Peyer's patch (tissue), 4 donors: ENCODE measurements at regions not wholly inside any gene's neighbourhood (a gene's known extent, or its start where the extent isn't known, plus 50 kb on each side); places are given as distances from the start of the nearest gene placed in this dataset.

Experiments
- DNase-seq, 3 donors: peaks; one replicate each; pipeline ENCODE4 v3.0.0-alpha.2; 2017 to 2019
- H3K27ac ChIP-seq, 4 donors: fragments of 200-600 bp; sonication (generic); one replicate each; pipeline ENCODE4 v1.5.1; 2016 to 2019
- H3K27me3 ChIP-seq, 2 donors: fragments of 200-600 bp; sonication (generic); one replicate each; pipeline ENCODE4 v1.5.1; 2019
- H3K36me3 ChIP-seq, 3 donors: fragments of 200-600 bp; sonication (generic); one replicate each; pipeline ENCODE4 v1.5.1; 2016 to 2019
- H3K4me1 ChIP-seq, 4 donors: fragments of 200-600 bp; sonication (generic); one replicate each; pipeline ENCODE4 v1.5.1; 2016 to 2019
- H3K4me3 ChIP-seq, 4 donors: fragments of 200-600 bp; sonication (generic); 1 replicate in 3 of 4; 2 replicates in 1 of 4; pipeline ENCODE4 v1.5.1; 2016 to 2019; ENCODE audit warnings: mild to moderate bottlenecking in 1 of 4
- H3K9me3 ChIP-seq, 4 donors: fragments of 200-600 bp; sonication (generic); one replicate each; pipeline ENCODE4 v1.5.1; 2016 to 2019; ENCODE audit warnings: mild to moderate bottlenecking in 1 of 4
- CTCF ChIP-seq, 6 experiments: fragments of 450-650 bp in 4 of 6; fragments of 200-600 bp in 2 of 6; sonication (generic) in 1 of 6; IDR thresholded peaks; one replicate each; pipeline ENCODE4 v1.5.1; 2017 to 2019; ENCODE audit warnings: antibody characterized with exemption in 6 of 6, mild to moderate bottlenecking in 3 of 6, moderate library complexity in 1 of 6
- POLR2A ChIP-seq, 2 donors: fragments of 450-650 bp; IDR thresholded peaks; one replicate each; pipeline ENCODE4 v1.5.1; 2017; ENCODE audit warnings: antibody characterized with exemption in 2 of 2, mild to moderate bottlenecking in 2 of 2, moderate library complexity in 2 of 2

GRCh38 chr5:125976421-125977000 is 446.7 kb upstream of the GRAMD2B start:
- no peak for TF ChIP-seq CTCF (IDR thresholded peaks at IDR 0.05)

GRCh38 chr5:125978015-125978414 is 445.2 kb upstream of the GRAMD2B start:
- no peak overlapping the region for H3K27ac ChIP-seq
- DNase-seq = no peak

More at GRCh38 chr5:125976421-125977000, 446.7 kb upstream of the GRAMD2B start:
- DNase-seq = no peak
- Histone ChIP-seq H3K27ac (no peak overlapping the region), H3K9me3 (no peaks in the 10 kb centered on the region), H3K27me3 (no peaks in the 10 kb centered on the region), H3K4me3 (no peak overlapping the region), H3K4me1 (no peaks in the 10 kb centered on the region), H3K36me3 (no peaks in the 10 kb centered on the region)

GRCh38 chr5:125979636-125980035 is 443.6 kb upstream of the GRAMD2B start:
- Histone ChIP-seq H3K27me3 (no peaks in the 10 kb centered on the region), H3K27ac (no peak overlapping the region), H3K4me3 (no peak overlapping the region), H3K36me3 (no peaks in the 10 kb centered on the region), H3K9me3 (no peaks in the 10 kb centered on the region), H3K4me1 (no peaks in the 10 kb centered on the region)
- no peak for TF ChIP-seq CTCF (IDR thresholded peaks at IDR 0.05)
- TF ChIP-seq POLR2A (IDR thresholded peaks at IDR 0.05) = no peak
- DNase-seq = no peak

More at GRCh38 chr5:125978015-125978414, 445.2 kb upstream of the GRAMD2B start:
- H3K9me3 ChIP-seq = no peaks in the 10 kb centered on the region
- no peak for TF ChIP-seq CTCF (IDR thresholded peaks at IDR 0.05)
- no peak for TF ChIP-seq POLR2A (IDR thresholded peaks at IDR 0.05)
- no peak overlapping the region for H3K4me3 ChIP-seq
- H3K36me3 ChIP-seq = no peaks in the 10 kb centered on the region
- no peaks in the 10 kb centered on the region for H3K4me1 ChIP-seq
- no peaks in the 10 kb centered on the region for H3K27me3 ChIP-seq

- no peak for TF ChIP-seq CTCF (IDR thresholded peaks at IDR 0.05)
- Histone ChIP-seq H3K36me3 (no peaks in the 10 kb centered on the region), H3K4me3 (no peak overlapping the region), H3K27ac (no peak overlapping the region), H3K9me3 (no peaks in the 10 kb centered on the region), H3K27me3 (no peaks in the 10 kb centered on the region), H3K4me1 (no peaks in the 10 kb centered on the region)
- DNase-seq = no peak
Measured at GRCh38 chr5:125981016-125981415, 442.2 kb upstream of the GRAMD2B start.

- Histone ChIP-seq H3K4me1 (no peaks in the 10 kb centered on the region), H3K27ac (no peak overlapping the region), H3K27me3 (no peaks in the 10 kb centered on the region), H3K4me3 (no peak overlapping the region), H3K9me3 (no peaks in the 10 kb centered on the region), H3K36me3 (no peaks in the 10 kb centered on the region)
- DNase-seq = no peak
- no peak for TF ChIP-seq POLR2A (IDR thresholded peaks at IDR 0.05)
- no peak for TF ChIP-seq CTCF (IDR thresholded peaks at IDR 0.05)
Measured at GRCh38 chr5:125987677-125988255, 435.4 kb upstream of the GRAMD2B start.
